Lower leg skin (tissue), 3 donors: ENCODE measurements at regions not wholly inside any gene's neighbourhood (a gene's known extent, or its start where the extent isn't known, plus 50 kb on each side); places are given as distances from the start of the nearest gene placed in this dataset.

Experiments
- POLR2A ChIP-seq, 2 donors: fragments of 450-650 bp; IDR thresholded peaks; one replicate each; pipeline ENCODE4 v1.6.1; 2016 to 2017; ENCODE audit warnings: antibody characterized with exemption in 2 of 2, mild to moderate bottlenecking in 1 of 2, moderate library complexity in 1 of 2
- TF ChIP-seq, protein P1 (sequence below), 3 donors: fragments of 450-650 bp; IDR thresholded peaks; one replicate each; pipeline ENCODE4 v1.5.1; 2016; ENCODE audit warnings: antibody characterized with exemption in 3 of 3, mild to moderate bottlenecking in 3 of 3, moderate library complexity in 2 of 3

GRCh38 chr21:26758083-26758880 is 86.9 kb downstream of the ADAMTS1 start:
- TF ChIP-seq, protein P1, sequence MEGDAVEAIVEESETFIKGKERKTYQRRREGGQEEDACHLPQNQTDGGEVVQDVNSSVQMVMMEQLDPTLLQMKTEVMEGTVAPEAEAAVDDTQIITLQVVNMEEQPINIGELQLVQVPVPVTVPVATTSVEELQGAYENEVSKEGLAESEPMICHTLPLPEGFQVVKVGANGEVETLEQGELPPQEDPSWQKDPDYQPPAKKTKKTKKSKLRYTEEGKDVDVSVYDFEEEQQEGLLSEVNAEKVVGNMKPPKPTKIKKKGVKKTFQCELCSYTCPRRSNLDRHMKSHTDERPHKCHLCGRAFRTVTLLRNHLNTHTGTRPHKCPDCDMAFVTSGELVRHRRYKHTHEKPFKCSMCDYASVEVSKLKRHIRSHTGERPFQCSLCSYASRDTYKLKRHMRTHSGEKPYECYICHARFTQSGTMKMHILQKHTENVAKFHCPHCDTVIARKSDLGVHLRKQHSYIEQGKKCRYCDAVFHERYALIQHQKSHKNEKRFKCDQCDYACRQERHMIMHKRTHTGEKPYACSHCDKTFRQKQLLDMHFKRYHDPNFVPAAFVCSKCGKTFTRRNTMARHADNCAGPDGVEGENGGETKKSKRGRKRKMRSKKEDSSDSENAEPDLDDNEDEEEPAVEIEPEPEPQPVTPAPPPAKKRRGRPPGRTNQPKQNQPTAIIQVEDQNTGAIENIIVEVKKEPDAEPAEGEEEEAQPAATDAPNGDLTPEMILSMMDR (IDR thresholded peaks at IDR 0.05), result no peak
- TF ChIP-seq POLR2A (IDR thresholded peaks at IDR 0.05), result no peak
